Astrocyte of the spinal cord (primary cell): ENCODE measurements at regions not wholly inside any gene's neighbourhood (a gene's known extent, or its start where the extent isn't known, plus 50 kb on each side); places are given as distances from the start of the nearest gene placed in this dataset.

Source experiments
- DNase-seq: peaks from one replicate; pipeline ENCODE4 v3.0.0; 2011; ENCODE audit warnings: low read depth, low spot score
- H3K4me3 ChIP-seq: 2 replicates; pipeline ENCODE4 v1.5.1; 2011; ENCODE audit warnings: low read depth, mild to moderate bottlenecking, low read length, moderate library complexity
- CTCF ChIP-seq: IDR thresholded peaks from 2 replicates; pipeline ENCODE4 v1.5.1; 2012; ENCODE audit warnings: low read depth, mild to moderate bottlenecking, low read length, inconsistent platforms
- in situ Hi-C: cut with HindIII; loops from 2 replicates; pipeline ENCODE4 v1.10.0; 2017; ENCODE audit warnings: low sequenced_read_pairs

GRCh38 chr2:8152392-8153257 lies 529.2 kb upstream of the ID2 start:
- DNase-seq: no peak
- no peak overlapping the region for H3K4me3 ChIP-seq
- TF ChIP-seq CTCF: no peak
- in situ Hi-C loops: no loop called here

GRCh38 chr2:8153258-8153718 lies 528.6 kb upstream of the ID2 start:
- no peak overlapping the region for H3K4me3 ChIP-seq
- in situ Hi-C loops: no loop called here
- no peak for TF ChIP-seq CTCF
- DNase-seq: no peak

- in situ Hi-C loops: no loop called here
- no peak for TF ChIP-seq CTCF
- no peak overlapping the region for H3K4me3 ChIP-seq
- DNase-seq: peak; percentile 15
Measured at GRCh38 chr2:8154270-8154669, 527.6 kb upstream of the ID2 start.

GRCh38 chr2:8154936-8155335 lies 526.9 kb upstream of the ID2 start:
- in situ Hi-C loops: no loop called here
- TF ChIP-seq CTCF: no peak
- DNase-seq: peak; percentile 26
- H3K4me3 ChIP-seq: no peak overlapping the region

- no peak overlapping the region for H3K4me3 ChIP-seq
- no peak for DNase-seq
- in situ Hi-C loops: no loop called here
- TF ChIP-seq CTCF: no peak
Measured at GRCh38 chr2:8157621-8158430, 524.0 kb upstream of the ID2 start.

- no peak for TF ChIP-seq CTCF
- in situ Hi-C loops: no loop called here
- DNase-seq: no peak
- no peak overlapping the region for H3K4me3 ChIP-seq
Measured at GRCh38 chr2:8158711-8159110, 523.1 kb upstream of the ID2 start.
